ENCODE measurements at regions not wholly inside any gene's neighbourhood (a gene's known extent, or its start where the extent isn't known, plus 50 kb on each side); places are given as distances from the start of the nearest gene placed in this dataset.
A peak's percentile ranks its signal among the peaks of the same experiment; 100 is the strongest.

DNA sequence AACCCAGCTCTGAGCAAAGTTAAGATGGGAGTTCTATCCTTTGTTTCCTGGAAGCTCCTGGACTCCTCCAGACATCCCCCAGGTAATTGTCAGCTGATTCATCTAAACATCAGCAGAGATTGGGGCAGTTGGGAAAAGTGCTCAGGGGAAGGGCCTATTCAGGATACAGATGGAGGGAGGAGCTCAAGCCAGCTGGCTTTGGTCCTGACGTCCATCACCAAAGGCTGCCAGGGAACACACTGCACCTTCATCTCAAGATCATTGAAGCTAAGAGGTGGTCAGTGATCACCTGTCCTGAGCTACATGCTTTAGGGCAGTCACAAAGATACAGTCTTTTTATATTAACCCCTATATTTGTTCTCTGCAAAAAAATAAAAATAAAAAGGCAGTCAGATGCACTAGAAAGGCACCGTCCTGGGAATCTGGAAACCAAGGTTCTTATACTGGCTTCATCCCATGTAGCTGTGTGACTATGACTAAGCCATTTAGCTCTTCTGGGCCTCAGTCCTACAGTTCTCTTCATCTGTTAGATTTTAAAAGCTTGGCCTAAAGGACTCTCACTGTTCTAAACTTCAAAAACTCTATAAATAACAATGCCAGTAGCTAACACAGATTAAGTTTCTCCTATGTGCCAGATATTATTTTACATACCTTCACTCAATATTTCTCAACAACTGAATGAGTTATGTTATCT lies 446.5 kb downstream of the BCL11A start:
- Mint-ChIP-seq H3K4me3 (no peak overlapping the region), H3K27me3 (peaks cover 2% of the 10 kb centered on the region), H3K27ac (no peak overlapping the region), H3K4me1 (peaks cover 16% of the 10 kb centered on the region), H3K9me3 (no peaks in the 10 kb centered on the region), H3K36me3 (no peaks in the 10 kb centered on the region)

- Mint-ChIP-seq H3K4me1 (peaks cover 16% of the 10 kb centered on the region), H3K36me3 (no peaks in the 10 kb centered on the region), H3K27me3 (peaks cover 2% of the 10 kb centered on the region), H3K4me3 (no peak overlapping the region), H3K27ac (no peak overlapping the region), H3K9me3 (no peaks in the 10 kb centered on the region)
Measured at GRCh38 chr2:60105906-60106305, 447.5 kb downstream of the BCL11A start.

DNA sequence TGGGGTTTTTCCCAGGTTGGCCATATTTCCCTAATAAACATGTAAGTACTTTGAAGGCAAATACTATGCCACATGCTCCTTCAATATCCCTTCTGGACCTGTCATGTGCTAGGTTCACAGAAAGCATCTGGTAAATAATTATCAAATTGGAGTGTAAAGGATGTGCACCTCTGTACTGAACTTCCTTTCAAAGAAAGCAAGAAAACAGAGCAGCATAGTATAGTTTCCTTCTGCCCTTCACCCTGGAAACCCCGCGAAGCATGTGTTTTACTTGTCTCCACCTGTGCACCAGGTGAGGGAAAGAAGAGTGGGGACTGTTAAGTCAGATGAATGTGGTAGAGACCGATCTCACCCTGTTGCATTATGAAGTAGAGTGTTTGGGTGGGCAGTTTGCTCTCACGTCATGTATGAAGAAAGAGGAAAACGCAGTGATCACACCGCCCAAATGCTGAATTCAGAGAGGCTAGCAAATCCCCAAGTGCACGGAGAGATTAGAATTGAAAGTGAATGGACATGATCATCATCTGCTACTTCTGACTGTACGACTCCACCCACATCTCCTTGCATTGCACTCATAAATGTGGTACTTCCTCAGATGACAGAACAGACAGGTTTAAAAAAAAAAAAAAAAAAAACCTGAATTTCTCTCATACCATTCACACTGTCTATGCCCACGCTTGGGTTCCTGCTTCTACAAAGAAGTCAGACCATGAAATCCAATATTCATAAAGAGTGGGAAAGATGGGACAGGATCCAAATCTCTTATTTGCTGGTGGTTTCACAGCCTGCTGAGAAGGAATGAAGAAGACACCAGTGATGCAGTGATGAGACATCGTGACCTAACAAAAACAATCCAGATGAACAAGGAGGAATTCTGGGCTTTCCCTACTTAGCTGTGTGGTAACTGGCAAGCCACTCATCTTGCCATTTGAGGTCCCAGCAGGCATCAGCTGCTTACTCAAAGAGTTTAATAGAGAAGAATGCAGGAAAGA lies 448.6 kb downstream of the BCL11A start:
- Mint-ChIP-seq H3K27me3 (peaks cover 5% of the 10 kb centered on the region), H3K9me3 (no peaks in the 10 kb centered on the region), H3K4me3 (peak overlapping the region; percentile 39), H3K4me1 (peaks cover 16% of the 10 kb centered on the region), H3K36me3 (no peaks in the 10 kb centered on the region), H3K27ac (no peak overlapping the region)

DNA sequence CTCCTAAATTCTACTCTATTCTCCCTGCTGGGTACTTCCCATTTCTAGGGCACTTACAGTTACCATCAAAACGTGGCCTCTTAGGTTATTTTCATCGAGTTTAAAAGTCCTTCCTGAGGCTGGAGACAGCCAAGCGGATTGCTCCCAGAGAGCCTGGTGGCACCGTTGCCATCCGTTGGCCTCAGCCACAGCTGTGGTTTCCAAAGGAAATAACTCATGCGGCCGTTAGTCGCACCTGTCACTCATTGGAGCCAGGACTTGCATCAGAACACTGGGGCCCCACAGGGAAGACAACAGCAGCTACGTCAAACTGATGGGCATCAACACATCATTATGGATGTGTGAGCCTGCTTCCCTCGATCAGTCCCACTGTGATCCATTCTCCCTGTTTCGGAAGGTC lies 453.4 kb downstream of the BCL11A start:
- H3K36me3 Mint-ChIP-seq, result no peaks in the 10 kb centered on the region
- H3K4me3 Mint-ChIP-seq, result no peak overlapping the region
- H3K27ac Mint-ChIP-seq, result no peak overlapping the region
- H3K27me3 Mint-ChIP-seq, result peaks cover 10% of the 10 kb centered on the region
- no peaks in the 10 kb centered on the region for H3K9me3 Mint-ChIP-seq
- H3K4me1 Mint-ChIP-seq, result peaks cover 7% of the 10 kb centered on the region

- no peak overlapping the region for H3K27ac Mint-ChIP-seq
- no peaks in the 10 kb centered on the region for H3K9me3 Mint-ChIP-seq
- H3K27me3 Mint-ChIP-seq, result peaks cover 10% of the 10 kb centered on the region
- no peaks in the 10 kb centered on the region for H3K4me1 Mint-ChIP-seq
- H3K4me3 Mint-ChIP-seq, result no peak overlapping the region
- H3K36me3 Mint-ChIP-seq, result no peaks in the 10 kb centered on the region
Measured at GRCh38 chr2:60098996-60099395, 454.5 kb downstream of the BCL11A start.

DNA sequence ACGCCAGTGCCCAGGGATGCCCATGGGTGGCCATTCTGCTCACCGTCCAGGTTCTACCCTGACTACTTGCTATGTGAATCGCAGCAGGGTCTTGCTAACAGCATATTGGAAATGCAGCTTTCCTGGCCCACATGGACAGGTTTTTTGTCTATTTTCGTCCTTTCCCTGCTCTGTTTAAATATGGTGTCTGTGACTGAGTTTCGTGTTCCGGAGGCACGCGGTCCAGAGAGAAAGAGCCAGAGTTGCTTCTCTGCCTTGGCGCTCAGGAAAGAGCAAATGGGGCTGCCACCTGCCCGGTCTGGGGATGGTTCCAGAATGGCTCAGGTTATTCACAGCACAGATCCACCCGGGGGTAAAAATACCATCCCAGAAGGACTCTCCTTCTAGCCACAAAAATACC lies 456.2 kb downstream of the BCL11A start:
- Mint-ChIP-seq H3K36me3 (no peaks in the 10 kb centered on the region), H3K4me3 (no peak overlapping the region), H3K4me1 (no peaks in the 10 kb centered on the region), H3K27ac (no peak overlapping the region), H3K27me3 (peaks cover 10% of the 10 kb centered on the region), H3K9me3 (no peaks in the 10 kb centered on the region)

- Mint-ChIP-seq H3K4me3 (no peak overlapping the region), H3K27ac (no peak overlapping the region), H3K27me3 (peaks cover 10% of the 10 kb centered on the region), H3K9me3 (no peaks in the 10 kb centered on the region), H3K4me1 (no peaks in the 10 kb centered on the region), H3K36me3 (no peaks in the 10 kb centered on the region)
Measured at GRCh38 chr2:60096556-60096955, 456.9 kb downstream of the BCL11A start.

DNA sequence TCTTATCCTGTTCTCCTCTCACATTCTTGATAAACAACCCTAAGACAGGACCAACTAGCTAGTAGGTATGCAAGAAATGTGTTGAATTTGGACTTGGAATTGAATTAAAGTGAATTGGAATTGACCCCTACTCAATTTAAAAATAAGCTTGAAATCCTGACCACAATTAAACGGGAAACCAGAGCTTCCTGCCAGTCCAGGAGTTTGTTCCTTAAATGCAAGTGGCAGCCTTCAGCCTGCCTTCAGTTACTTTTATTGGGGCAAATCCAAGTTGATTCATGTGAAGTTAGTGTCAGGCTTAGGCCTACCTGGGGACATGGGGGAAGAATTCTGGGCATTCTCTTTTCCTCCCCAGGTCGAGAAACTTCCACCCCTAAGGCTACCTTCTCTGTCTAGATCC lies 457.6 kb downstream of the BCL11A start:
- H3K4me3 Mint-ChIP-seq, result no peak overlapping the region
- no peaks in the 10 kb centered on the region for H3K4me1 Mint-ChIP-seq
- H3K27ac Mint-ChIP-seq, result no peak overlapping the region
- H3K9me3 Mint-ChIP-seq, result no peaks in the 10 kb centered on the region
- H3K27me3 Mint-ChIP-seq, result peaks cover 10% of the 10 kb centered on the region
- no peaks in the 10 kb centered on the region for H3K36me3 Mint-ChIP-seq

DNA sequence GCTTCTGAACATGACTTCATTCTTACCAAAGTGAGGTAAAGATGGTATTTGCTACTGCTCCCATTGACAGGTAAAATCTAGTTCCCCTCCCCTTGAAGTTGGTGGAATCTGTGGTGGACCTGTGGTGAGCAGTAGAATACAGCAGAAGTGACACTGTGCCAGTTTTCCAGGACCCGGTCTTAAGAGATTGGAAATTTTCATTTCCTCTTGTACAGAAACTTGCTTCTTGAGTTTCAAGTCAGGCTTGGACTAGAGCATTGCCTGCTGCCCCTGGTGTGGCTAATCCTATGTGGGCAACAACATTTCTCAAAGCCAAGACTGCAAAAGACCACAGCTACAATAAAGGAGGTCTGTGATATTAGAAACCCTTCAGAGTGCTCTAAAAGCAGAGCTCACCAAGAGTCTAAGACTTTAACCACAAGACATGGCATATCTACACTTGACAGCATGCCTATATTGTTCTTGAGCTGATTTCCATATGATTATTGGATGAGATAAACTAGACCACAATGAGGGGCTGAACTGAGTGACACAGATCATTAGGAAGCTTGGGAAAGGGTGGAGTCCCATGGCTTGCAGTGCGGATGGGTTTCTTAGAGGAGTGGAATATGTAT lies 458.1 kb downstream of the BCL11A start:
- no peak overlapping the region for H3K4me3 Mint-ChIP-seq
- no peaks in the 10 kb centered on the region for H3K4me1 Mint-ChIP-seq
- H3K27ac Mint-ChIP-seq, result no peak overlapping the region
- H3K27me3 Mint-ChIP-seq, result peaks cover 5% of the 10 kb centered on the region
- H3K36me3 Mint-ChIP-seq, result no peaks in the 10 kb centered on the region
- H3K9me3 Mint-ChIP-seq, result no peaks in the 10 kb centered on the region

DNA sequence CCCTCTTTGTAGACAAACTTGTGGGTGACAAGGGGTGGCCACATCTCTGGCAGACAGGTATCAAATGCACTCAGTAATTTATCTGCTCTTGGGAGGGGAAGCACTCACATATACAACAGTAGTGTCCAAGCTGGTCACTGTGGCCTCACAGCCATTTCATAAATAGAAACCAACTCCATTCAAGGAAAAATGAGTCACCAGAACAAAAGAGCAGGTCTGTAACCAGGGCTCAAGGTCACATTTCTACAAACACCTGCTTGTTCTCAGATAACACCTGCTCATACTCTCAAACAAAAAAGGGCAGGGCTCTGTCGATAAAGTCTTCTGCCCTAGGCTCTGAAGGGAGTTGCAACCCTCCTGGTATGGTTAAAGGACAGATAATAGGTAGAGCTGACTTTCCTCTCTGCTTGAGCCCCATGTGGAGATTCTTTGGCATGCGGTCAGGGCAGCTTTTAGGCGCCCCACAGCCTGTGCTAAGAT lies 459.0 kb downstream of the BCL11A start:
- H3K4me3 Mint-ChIP-seq, result no peak overlapping the region
- no peaks in the 10 kb centered on the region for H3K36me3 Mint-ChIP-seq
- H3K9me3 Mint-ChIP-seq, result no peaks in the 10 kb centered on the region
- H3K4me1 Mint-ChIP-seq, result no peaks in the 10 kb centered on the region
- peaks cover 5% of the 10 kb centered on the region for H3K27me3 Mint-ChIP-seq
- no peak overlapping the region for H3K27ac Mint-ChIP-seq

GRCh38 chr2:60092781-60093180 lies 460.7 kb downstream of the BCL11A start:
- no peaks in the 10 kb centered on the region for H3K36me3 Mint-ChIP-seq
- H3K27ac Mint-ChIP-seq, result no peak overlapping the region
- no peak overlapping the region for H3K4me3 Mint-ChIP-seq
- no peaks in the 10 kb centered on the region for H3K4me1 Mint-ChIP-seq
- H3K27me3 Mint-ChIP-seq, result peaks cover 4% of the 10 kb centered on the region
- no peaks in the 10 kb centered on the region for H3K9me3 Mint-ChIP-seq

DNA sequence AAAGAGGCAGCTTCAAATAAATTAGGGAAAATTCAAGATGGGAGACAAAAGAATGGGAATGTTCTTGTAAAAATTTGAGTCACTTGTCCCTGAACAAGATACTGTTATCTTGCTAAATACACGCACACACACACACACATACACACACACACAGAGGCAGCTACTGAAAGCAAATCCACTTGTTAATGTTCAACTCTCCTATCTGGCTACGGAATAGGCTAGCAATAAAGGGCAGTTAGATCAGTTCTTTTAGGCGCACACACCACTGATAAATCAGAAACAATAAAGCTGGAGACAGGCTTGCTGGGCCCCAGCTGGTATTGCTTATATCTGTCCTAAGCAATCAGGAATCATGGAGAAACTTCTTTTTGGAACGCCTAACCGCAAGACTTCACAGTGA lies 461.6 kb downstream of the BCL11A start:
- peaks cover 2% of the 10 kb centered on the region for H3K27me3 Mint-ChIP-seq
- no peaks in the 10 kb centered on the region for H3K9me3 Mint-ChIP-seq
- H3K4me3 Mint-ChIP-seq, result no peak overlapping the region
- H3K4me1 Mint-ChIP-seq, result no peaks in the 10 kb centered on the region
- no peak overlapping the region for H3K27ac Mint-ChIP-seq
- no peaks in the 10 kb centered on the region for H3K36me3 Mint-ChIP-seq

GRCh38 chr2:60091266-60091665 lies 462.2 kb downstream of the BCL11A start:
- no peaks in the 10 kb centered on the region for H3K27me3 Mint-ChIP-seq
- H3K4me1 Mint-ChIP-seq, result no peaks in the 10 kb centered on the region
- H3K9me3 Mint-ChIP-seq, result no peaks in the 10 kb centered on the region
- H3K36me3 Mint-ChIP-seq, result no peaks in the 10 kb centered on the region
- no peak overlapping the region for H3K27ac Mint-ChIP-seq
- H3K4me3 Mint-ChIP-seq, result no peak overlapping the region

DNA sequence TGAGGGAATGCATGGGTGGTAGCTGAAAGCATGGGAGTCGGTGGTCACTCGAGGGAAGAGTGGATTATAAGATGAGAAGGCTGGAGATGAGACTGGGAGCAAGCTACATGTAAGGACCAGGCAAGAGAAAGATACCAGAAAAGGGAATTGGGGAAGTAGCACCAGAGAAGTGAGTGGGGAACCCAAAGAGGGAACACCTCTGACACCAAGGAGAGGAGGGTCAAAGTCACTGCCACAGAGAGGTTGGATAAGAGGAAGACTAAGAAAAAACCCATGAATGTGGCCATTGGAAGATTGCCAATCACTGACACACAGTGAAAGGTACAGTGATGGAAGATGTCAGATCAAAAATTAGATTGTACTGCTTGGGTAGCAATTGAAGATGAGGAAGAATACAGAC lies 473.9 kb downstream of the BCL11A start:
- Mint-ChIP-seq H3K27me3 (no peaks in the 10 kb centered on the region), H3K27ac (no peak overlapping the region), H3K4me1 (no peaks in the 10 kb centered on the region), H3K36me3 (peaks cover 1% of the 10 kb centered on the region), H3K9me3 (peaks cover 4% of the 10 kb centered on the region), H3K4me3 (no peak overlapping the region)

DNA sequence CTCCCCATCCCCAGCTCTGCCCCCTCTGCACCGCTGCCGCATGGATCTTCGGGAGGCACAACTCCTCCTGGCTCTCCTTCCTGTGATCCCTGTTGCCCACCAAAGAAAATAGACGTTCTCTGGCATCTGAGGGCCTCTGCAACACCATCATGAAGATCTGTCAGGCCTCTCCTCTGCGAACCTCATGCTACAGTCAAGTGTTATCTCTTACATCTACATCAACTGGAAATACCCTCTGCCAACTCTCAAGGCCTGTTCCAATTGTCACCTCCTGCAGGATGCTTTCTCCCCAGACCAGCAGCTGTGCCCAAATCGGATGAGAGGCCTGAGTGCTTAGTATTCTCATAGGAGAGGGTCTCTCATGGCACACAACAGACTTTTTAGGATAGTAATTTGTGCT lies 478.4 kb downstream of the BCL11A start:
- H3K27ac Mint-ChIP-seq, result no peak overlapping the region
- H3K9me3 Mint-ChIP-seq, result no peaks in the 10 kb centered on the region
- H3K4me1 Mint-ChIP-seq, result no peaks in the 10 kb centered on the region
- peaks cover 2% of the 10 kb centered on the region for H3K27me3 Mint-ChIP-seq
- no peak overlapping the region for H3K4me3 Mint-ChIP-seq
- no peaks in the 10 kb centered on the region for H3K36me3 Mint-ChIP-seq

DNA sequence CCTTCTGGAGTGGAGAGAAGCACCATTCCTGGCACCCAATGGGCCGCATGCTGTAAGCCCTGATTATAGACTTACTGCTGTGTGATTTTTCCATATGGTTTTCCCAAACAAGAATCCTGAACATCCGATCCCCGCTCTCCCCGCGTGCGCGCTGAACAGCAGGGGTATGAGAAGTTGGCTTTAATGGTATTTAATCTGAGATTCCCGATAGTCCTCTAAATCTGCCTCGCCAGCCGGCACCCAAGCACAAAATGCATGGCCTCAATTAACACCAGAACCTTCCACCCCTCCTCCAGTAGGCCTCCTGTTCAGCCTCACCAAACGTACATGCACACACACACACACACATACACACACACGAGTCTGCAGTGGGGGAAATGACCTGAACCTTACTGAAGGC lies 480.3 kb downstream of the BCL11A start:
- H3K9me3 Mint-ChIP-seq, result no peaks in the 10 kb centered on the region

More for the DNA sequence above, 480.3 kb downstream of the BCL11A start:
- no peaks in the 10 kb centered on the region for H3K36me3 Mint-ChIP-seq
- H3K4me1 Mint-ChIP-seq, result no peaks in the 10 kb centered on the region
- no peak overlapping the region for H3K4me3 Mint-ChIP-seq
- no peak overlapping the region for H3K27ac Mint-ChIP-seq
- peaks cover 3% of the 10 kb centered on the region for H3K27me3 Mint-ChIP-seq
